ENCODE measurements at regions not wholly inside any gene's neighbourhood (a gene's known extent, or its start where the extent isn't known, plus 50 kb on each side); places are given as distances from the start of the nearest gene placed in this dataset.

DNA sequence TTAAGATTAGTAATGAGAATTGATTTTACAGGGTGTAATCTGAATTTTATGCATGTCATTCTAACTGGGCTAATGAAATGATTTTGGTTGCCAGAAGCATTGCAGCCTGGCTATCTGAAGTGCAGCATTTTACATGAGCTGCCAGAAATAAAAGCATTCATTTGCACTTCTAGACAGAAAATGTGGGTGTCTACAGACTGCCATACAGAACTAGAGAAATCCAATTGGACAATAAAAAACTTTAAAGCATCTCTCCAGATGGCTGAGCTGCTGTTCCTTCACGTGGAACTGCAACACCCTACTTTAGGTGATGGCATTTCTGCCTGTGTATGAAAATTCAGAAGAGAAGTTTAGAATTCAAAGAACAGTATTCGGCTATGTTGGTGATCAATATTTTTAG is 450.1 kb upstream of the SLITRK1 start:
- TF ChIP-seq, protein P1, sequence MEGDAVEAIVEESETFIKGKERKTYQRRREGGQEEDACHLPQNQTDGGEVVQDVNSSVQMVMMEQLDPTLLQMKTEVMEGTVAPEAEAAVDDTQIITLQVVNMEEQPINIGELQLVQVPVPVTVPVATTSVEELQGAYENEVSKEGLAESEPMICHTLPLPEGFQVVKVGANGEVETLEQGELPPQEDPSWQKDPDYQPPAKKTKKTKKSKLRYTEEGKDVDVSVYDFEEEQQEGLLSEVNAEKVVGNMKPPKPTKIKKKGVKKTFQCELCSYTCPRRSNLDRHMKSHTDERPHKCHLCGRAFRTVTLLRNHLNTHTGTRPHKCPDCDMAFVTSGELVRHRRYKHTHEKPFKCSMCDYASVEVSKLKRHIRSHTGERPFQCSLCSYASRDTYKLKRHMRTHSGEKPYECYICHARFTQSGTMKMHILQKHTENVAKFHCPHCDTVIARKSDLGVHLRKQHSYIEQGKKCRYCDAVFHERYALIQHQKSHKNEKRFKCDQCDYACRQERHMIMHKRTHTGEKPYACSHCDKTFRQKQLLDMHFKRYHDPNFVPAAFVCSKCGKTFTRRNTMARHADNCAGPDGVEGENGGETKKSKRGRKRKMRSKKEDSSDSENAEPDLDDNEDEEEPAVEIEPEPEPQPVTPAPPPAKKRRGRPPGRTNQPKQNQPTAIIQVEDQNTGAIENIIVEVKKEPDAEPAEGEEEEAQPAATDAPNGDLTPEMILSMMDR (IDR thresholded peaks at IDR 0.05) = no peak
- no peak for DNase-seq
- Mint-ChIP-seq H3K27me3 (no peaks in the 10 kb centered on the region), H3K4me3 (no peak overlapping the region), H3K36me3 (ENCODE audit: low read depth) (no peaks in the 10 kb centered on the region), H3K27ac (no peak overlapping the region), H3K9me3 (peaks cover 6% of the 10 kb centered on the region), H3K4me1 (no peaks in the 10 kb centered on the region)
- CTCF ChIA-PET = no interaction called here
- intact Hi-C loops (cut with micrococcal nuclease) = no loop called here
- POLR2A ChIA-PET = no interaction called here
- no peak for ATAC-seq (ENCODE audit: low read depth)

DNA sequence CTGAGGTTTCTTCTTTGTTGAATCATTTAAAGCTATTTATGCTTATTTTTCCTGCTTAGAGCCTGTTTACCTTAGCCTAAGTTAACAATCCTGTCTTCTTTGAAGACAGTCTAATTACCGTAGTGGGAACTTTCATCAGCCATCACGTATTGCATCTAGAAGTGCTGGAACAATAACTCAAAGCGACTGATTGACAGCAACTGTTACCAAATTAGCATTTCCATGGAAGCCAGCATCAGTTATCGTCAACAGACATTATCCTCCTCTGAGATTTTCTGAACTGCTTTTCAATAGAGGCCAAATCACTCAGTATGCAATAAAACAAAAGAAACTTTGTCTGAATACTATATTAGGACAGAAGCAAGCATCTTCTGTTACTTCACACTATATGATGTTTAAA is 433.3 kb upstream of the SLITRK1 start:
- ATAC-seq (ENCODE audit: low read depth) = no peak
- TF ChIP-seq, protein P1 (IDR thresholded peaks at IDR 0.05) = no peak
- no peaks in the 10 kb centered on the region for H3K36me3 Mint-ChIP-seq (ENCODE audit: low read depth)
- POLR2A ChIA-PET = no interaction called here
- intact Hi-C loops (cut with micrococcal nuclease) = no loop called here
- peaks cover 6% of the 10 kb centered on the region for H3K9me3 Mint-ChIP-seq
- no peaks in the 10 kb centered on the region for H3K27me3 Mint-ChIP-seq
- no peaks in the 10 kb centered on the region for H3K4me1 Mint-ChIP-seq
- no peak overlapping the region for H3K4me3 Mint-ChIP-seq
- H3K27ac Mint-ChIP-seq = no peak overlapping the region
- CTCF ChIA-PET = no interaction called here
- no peak for DNase-seq

DNA sequence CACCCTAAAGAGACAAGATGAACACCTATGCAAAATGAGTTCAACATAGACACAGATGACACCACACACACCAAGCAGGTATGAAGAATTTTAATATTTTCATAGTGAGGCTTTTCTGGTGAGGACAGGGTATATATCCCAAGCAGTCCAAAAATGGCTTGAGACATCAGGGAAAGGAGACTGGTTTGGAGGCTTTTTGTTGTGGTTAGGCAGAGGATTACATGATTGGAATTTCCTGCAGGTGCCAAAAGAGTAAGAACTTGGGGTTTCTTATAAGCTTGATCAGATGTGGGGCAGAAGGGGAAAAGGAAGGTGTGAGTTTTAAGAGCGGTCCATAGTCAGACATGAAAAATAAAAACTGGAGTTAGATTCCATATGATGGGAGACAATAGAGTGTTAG is 420.8 kb upstream of the SLITRK1 start:
- peaks cover 4% of the 10 kb centered on the region for H3K9me3 Mint-ChIP-seq
- ChIA-PET CTCF (no interaction called here), POLR2A (no interaction called here)
- no peaks in the 10 kb centered on the region for H3K36me3 Mint-ChIP-seq (ENCODE audit: low read depth)
- H3K27me3 Mint-ChIP-seq = no peaks in the 10 kb centered on the region
- no peak overlapping the region for H3K4me3 Mint-ChIP-seq
- no peaks in the 10 kb centered on the region for H3K4me1 Mint-ChIP-seq
- intact Hi-C loops (cut with micrococcal nuclease) = no loop called here
- TF ChIP-seq, protein P1 (IDR thresholded peaks at IDR 0.05) = no peak
- no peak overlapping the region for H3K27ac Mint-ChIP-seq
- DNase-seq = no peak
- ATAC-seq (ENCODE audit: low read depth) = no peak

DNA sequence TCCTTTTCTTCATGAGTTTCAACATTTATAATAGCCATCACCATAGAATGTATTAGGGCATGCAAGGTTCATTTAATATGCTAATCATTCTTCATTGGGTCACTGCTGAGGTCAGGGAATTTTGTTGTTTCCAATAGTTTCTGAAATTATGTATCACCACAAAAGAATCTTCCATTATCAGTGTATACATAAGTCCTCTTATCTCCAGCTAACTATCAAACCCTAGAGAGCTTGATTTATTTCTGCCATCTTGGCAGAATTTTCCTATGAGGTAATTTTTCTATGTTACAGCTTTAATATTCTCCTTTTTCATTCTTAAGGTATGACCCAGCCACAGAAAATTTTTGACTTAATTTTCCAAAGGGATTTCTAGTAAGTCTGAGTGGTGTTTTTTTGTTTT is 415.0 kb upstream of the SLITRK1 start:
- no peak overlapping the region for H3K4me3 Mint-ChIP-seq
- TF ChIP-seq, protein P1 (IDR thresholded peaks at IDR 0.05) = no peak
- ChIA-PET POLR2A (no interaction called here), CTCF (no interaction called here)
- peaks cover 4% of the 10 kb centered on the region for H3K9me3 Mint-ChIP-seq
- no peak for DNase-seq
- no peaks in the 10 kb centered on the region for H3K4me1 Mint-ChIP-seq
- H3K36me3 Mint-ChIP-seq (ENCODE audit: low read depth) = no peaks in the 10 kb centered on the region
- intact Hi-C loops (cut with micrococcal nuclease) = no loop called here
- H3K27ac Mint-ChIP-seq = no peak overlapping the region
- no peaks in the 10 kb centered on the region for H3K27me3 Mint-ChIP-seq
- no peak for ATAC-seq (ENCODE audit: low read depth)

DNA sequence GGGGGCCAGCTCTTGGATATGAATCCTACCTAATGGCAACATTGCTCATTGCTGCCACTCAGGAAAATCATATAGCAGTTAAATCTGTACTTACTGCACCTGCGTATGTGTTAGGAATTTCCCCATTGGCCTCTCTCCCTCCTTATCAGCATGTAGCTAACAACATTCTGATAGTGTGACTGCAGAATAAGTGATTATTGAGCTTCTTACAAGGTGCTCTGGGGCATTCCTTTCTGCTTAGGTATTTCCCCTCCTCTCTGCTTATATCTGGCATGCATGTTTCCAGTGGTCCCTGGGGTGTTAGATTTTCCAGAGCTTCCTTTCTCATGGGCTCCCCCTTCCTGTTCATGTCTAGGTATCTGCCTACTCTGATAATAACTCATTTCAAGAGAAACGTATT is 414.1 kb upstream of the SLITRK1 start:
- H3K4me1 Mint-ChIP-seq = no peaks in the 10 kb centered on the region
- H3K36me3 Mint-ChIP-seq (ENCODE audit: low read depth) = no peaks in the 10 kb centered on the region
- H3K27ac Mint-ChIP-seq = no peak overlapping the region
- no peaks in the 10 kb centered on the region for H3K27me3 Mint-ChIP-seq
- no peak overlapping the region for H3K4me3 Mint-ChIP-seq
- ATAC-seq (ENCODE audit: low read depth) (no peak), DNase-seq (no peak)
- H3K9me3 Mint-ChIP-seq = peaks cover 4% of the 10 kb centered on the region
- TF ChIP-seq, protein P1 (IDR thresholded peaks at IDR 0.05) = no peak
- intact Hi-C loops (cut with micrococcal nuclease) = no loop called here
- CTCF ChIA-PET = no interaction called here
- POLR2A ChIA-PET = no interaction called here

All from activated B cell treated with CpG ODN at 0.5 μM for 24 hours (primary cell).